ENCODE measurements at regions not wholly inside any gene's neighbourhood (a gene's known extent, or its start where the extent isn't known, plus 50 kb on each side); places are given as distances from the start of the nearest gene placed in this dataset.

- DNase-seq (ENCODE audit: low spot score) = no peak
These were observed 1270.2 kb upstream of the SORCS1 start for GRCh38 chr10:108434559-108435252.

GRCh38 chr10:108427146-108427545, 1262.6 kb upstream of the SORCS1 start:
- DNase-seq (ENCODE audit: low spot score) = no peak

GRCh38 chr10:108425283-108425964, 1260.9 kb upstream of the SORCS1 start:
- DNase-seq (ENCODE audit: low spot score) = no peak

- DNase-seq (ENCODE audit: low spot score) = no peak
These were observed 1260.2 kb upstream of the SORCS1 start for GRCh38 chr10:108424656-108425055.

GRCh38 chr10:108422286-108422685, 1257.8 kb upstream of the SORCS1 start:
- no peak for DNase-seq (ENCODE audit: low spot score)

- DNase-seq (ENCODE audit: low spot score) = no peak
These were observed 1256.8 kb upstream of the SORCS1 start for GRCh38 chr10:108421266-108421665.

- DNase-seq (ENCODE audit: low spot score) = no peak
These were observed 1249.4 kb upstream of the SORCS1 start for GRCh38 chr10:108413954-108414353.

GRCh38 chr10:108412323-108412722, 1247.8 kb upstream of the SORCS1 start:
- no peak for DNase-seq (ENCODE audit: low spot score)

- DNase-seq (ENCODE audit: low spot score) = no peak
These were observed 1247.4 kb upstream of the SORCS1 start for GRCh38 chr10:108411894-108412293.

GRCh38 chr10:108411206-108411605, 1246.7 kb upstream of the SORCS1 start:
- no peak for DNase-seq (ENCODE audit: low spot score)

- DNase-seq (ENCODE audit: low spot score) = no peak
These were observed 1245.7 kb upstream of the SORCS1 start for GRCh38 chr10:108410236-108410635.

- no peak for DNase-seq (ENCODE audit: low spot score)
These were observed 1244.8 kb upstream of the SORCS1 start for GRCh38 chr10:108409306-108409705.

GRCh38 chr10:108404155-108404554, 1239.6 kb upstream of the SORCS1 start:
- no peak for DNase-seq (ENCODE audit: low spot score)

GRCh38 chr10:108399465-108399864, 1235.0 kb upstream of the SORCS1 start:
- DNase-seq (ENCODE audit: low spot score) = no peak

- DNase-seq (ENCODE audit: low spot score) = no peak
These were observed 1228.6 kb upstream of the SORCS1 start for GRCh38 chr10:108393089-108393488.

GRCh38 chr10:108392286-108392685, 1227.8 kb upstream of the SORCS1 start:
- DNase-seq (ENCODE audit: low spot score) = no peak

GRCh38 chr10:108388706-108389105, 1224.2 kb upstream of the SORCS1 start:
- no peak for DNase-seq (ENCODE audit: low spot score)

GRCh38 chr10:108385963-108386362, 1221.5 kb upstream of the SORCS1 start:
- DNase-seq (ENCODE audit: low spot score) = no peak

GRCh38 chr10:108384378-108384777, 1219.9 kb upstream of the SORCS1 start:
- no peak for DNase-seq (ENCODE audit: low spot score)

GRCh38 chr10:108378779-108379178, 1214.3 kb upstream of the SORCS1 start:
- DNase-seq (ENCODE audit: low spot score) = no peak

GRCh38 chr10:108375691-108376090, 1211.2 kb upstream of the SORCS1 start:
- no peak for DNase-seq (ENCODE audit: low spot score)

- DNase-seq (ENCODE audit: low spot score) = no peak
These were observed 1210.5 kb upstream of the SORCS1 start for GRCh38 chr10:108374991-108375390.

- DNase-seq (ENCODE audit: low spot score) = no peak
These were observed 1201.0 kb upstream of the SORCS1 start for GRCh38 chr10:108365541-108365940.

GRCh38 chr10:108363576-108363975, 1199.1 kb upstream of the SORCS1 start:
- DNase-seq (ENCODE audit: low spot score) = no peak

Measured in mucosa of gallbladder (tissue), 1 donor.